Chondrocyte (in vitro differentiated cells): ENCODE measurements at regions not wholly inside any gene's neighbourhood (a gene's known extent, or its start where the extent isn't known, plus 50 kb on each side); places are given as distances from the start of the nearest gene placed in this dataset.

Experiments used
- DNase-seq: peaks from one replicate; pipeline ENCODE4 v3.0.0; 2021; ENCODE audit warnings: mixed read lengths, low spot score
- H3K27ac Mint-ChIP-seq: one replicate; pipeline ENCODE4 v1.8.0; 2021; ENCODE audit warnings: mild to moderate bottlenecking, moderate library complexity, mixed read lengths; ENCODE audit not compliant: unreplicated experiment
- H3K27me3 Mint-ChIP-seq: 2 replicates; pipeline ENCODE4 v1.8.0; 2021; ENCODE audit warnings: low read depth, mixed read lengths
- H3K36me3 Mint-ChIP-seq: 2 replicates; pipeline ENCODE4 v1.8.0; 2021; ENCODE audit warnings: low read depth, mixed read lengths
- H3K4me1 Mint-ChIP-seq: 2 replicates; pipeline ENCODE4 v1.8.0; 2021; ENCODE audit warnings: low read depth, mild to moderate bottlenecking, mixed read lengths
- H3K4me3 Mint-ChIP-seq: one replicate; pipeline ENCODE4 v1.8.0; 2021; ENCODE audit warnings: mild to moderate bottlenecking, moderate library complexity, mixed read lengths; ENCODE audit not compliant: unreplicated experiment
- H3K9me3 Mint-ChIP-seq: 2 replicates; pipeline ENCODE4 v1.8.0; 2021; ENCODE audit warnings: low read depth, mixed read lengths
- TF ChIP-seq, protein P1 (sequence below): fragments of 200-600 bp; sonication (generic); IDR thresholded peaks from 2 replicates; pipeline ENCODE4 v1.5.0; 2021; ENCODE audit warnings: antibody characterized with exemption, mild to moderate bottlenecking, moderate library complexity

DNA sequence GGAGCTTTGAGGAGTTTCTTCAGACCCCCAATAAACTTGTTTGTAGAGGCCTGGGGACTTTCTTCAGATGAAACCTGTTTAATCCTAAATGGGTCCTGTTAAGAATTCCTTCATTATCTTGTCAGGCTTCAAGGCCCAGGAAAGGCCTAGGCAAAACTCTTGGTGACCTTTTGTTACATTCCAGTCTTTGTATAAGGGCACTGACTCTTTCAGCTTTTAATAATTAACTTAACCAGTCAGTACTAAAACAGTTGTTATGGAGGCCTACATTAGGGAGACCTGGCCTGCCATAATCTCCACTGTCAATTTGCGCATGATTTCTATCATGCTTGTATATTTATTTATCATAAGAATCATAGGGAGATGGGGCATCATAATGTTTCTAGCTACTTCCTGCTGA, 110.2 kb downstream of the FCRL5 start:
- H3K27me3 Mint-ChIP-seq = peaks cover 4% of the 10 kb centered on the region
- no peak overlapping the region for H3K27ac Mint-ChIP-seq
- no peak for DNase-seq
- no peak overlapping the region for H3K4me3 Mint-ChIP-seq
- H3K36me3 Mint-ChIP-seq = no peaks in the 10 kb centered on the region
- no peaks in the 10 kb centered on the region for H3K4me1 Mint-ChIP-seq
- H3K9me3 Mint-ChIP-seq = no peaks in the 10 kb centered on the region
- TF ChIP-seq, protein P1, sequence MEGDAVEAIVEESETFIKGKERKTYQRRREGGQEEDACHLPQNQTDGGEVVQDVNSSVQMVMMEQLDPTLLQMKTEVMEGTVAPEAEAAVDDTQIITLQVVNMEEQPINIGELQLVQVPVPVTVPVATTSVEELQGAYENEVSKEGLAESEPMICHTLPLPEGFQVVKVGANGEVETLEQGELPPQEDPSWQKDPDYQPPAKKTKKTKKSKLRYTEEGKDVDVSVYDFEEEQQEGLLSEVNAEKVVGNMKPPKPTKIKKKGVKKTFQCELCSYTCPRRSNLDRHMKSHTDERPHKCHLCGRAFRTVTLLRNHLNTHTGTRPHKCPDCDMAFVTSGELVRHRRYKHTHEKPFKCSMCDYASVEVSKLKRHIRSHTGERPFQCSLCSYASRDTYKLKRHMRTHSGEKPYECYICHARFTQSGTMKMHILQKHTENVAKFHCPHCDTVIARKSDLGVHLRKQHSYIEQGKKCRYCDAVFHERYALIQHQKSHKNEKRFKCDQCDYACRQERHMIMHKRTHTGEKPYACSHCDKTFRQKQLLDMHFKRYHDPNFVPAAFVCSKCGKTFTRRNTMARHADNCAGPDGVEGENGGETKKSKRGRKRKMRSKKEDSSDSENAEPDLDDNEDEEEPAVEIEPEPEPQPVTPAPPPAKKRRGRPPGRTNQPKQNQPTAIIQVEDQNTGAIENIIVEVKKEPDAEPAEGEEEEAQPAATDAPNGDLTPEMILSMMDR = no peak

DNA sequence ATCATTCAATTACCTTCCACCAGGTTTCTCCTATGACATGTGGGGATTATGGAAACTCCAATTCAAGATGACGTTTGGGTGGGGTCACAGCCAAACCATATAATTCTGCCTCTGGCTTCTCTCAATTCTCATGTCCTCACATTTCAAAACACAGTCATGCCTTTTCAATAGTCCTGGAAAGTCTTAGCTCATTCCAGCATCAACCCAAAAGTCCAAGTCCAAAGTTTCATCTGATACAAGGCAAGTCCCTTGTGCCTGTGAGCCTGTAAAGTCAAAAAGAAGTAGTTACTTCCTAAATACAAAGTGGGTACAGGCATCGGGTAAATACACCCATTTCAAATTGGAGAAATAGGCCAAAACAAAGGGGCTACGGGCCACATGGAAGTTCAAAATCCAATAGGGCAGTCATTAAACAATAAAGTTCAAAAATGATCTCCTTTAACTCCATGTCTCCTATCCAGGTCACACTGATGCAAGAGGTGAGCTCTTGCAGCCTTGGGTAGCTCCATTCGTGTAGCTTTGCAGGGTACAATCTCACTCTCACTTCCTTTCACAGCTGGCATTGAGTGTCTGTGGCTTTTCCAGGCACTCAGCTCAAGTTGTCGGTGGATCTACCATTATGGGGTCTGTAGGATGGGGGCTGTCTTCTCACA, 112.9 kb downstream of the FCRL5 start:
- no peaks in the 10 kb centered on the region for H3K4me1 Mint-ChIP-seq
- H3K9me3 Mint-ChIP-seq = no peaks in the 10 kb centered on the region
- TF ChIP-seq, protein P1 = no peak
- H3K4me3 Mint-ChIP-seq = no peak overlapping the region
- DNase-seq = no peak
- no peaks in the 10 kb centered on the region for H3K36me3 Mint-ChIP-seq
- peaks cover 17% of the 10 kb centered on the region for H3K27me3 Mint-ChIP-seq
- H3K27ac Mint-ChIP-seq = no peak overlapping the region

DNA sequence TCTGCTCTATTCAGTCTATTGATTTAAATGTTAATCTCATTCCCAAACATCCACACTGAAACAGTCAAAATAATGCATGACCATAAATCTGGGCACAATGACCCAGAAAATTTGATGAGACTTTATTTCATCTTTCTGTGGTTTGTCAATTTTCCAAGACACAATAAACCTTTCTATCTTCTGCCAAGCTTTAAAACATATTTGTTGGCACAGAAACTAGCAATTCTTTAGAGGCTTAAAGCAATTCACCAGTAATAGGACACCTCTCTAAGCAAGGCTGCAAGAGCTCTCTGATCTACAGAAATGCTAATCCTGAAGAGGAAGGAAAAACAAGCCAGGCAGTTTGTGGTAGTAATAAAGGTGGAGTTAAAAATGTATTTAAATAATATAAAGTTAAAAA, 113.7 kb downstream of the FCRL5 start:
- no peak overlapping the region for H3K4me3 Mint-ChIP-seq
- H3K4me1 Mint-ChIP-seq = no peaks in the 10 kb centered on the region
- no peak for DNase-seq
- TF ChIP-seq, protein P1 = no peak
- peaks cover 25% of the 10 kb centered on the region for H3K27me3 Mint-ChIP-seq
- no peaks in the 10 kb centered on the region for H3K9me3 Mint-ChIP-seq
- no peaks in the 10 kb centered on the region for H3K36me3 Mint-ChIP-seq
- H3K27ac Mint-ChIP-seq = no peak overlapping the region

DNA sequence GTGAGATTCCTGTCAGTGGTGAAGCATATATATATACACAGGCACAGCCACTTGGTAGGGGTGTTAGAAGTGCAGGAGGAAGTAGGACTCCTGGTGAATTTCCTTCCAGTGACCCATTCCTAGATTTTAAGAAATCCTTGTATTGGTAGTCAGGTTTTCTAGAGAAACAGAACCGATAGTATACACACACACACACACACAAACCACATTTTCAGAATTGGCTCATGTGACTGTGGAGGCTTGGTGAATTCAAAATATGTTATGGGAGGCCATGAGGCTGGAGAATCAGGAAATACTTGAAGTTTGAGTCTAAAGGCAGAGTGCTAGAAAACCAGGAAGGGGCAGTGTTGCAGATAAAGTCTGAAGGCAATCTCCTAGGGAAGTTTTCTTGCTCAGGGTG, 114.2 kb downstream of the FCRL5 start:
- H3K4me1 Mint-ChIP-seq = no peaks in the 10 kb centered on the region
- peaks cover 29% of the 10 kb centered on the region for H3K27me3 Mint-ChIP-seq
- no peak overlapping the region for H3K4me3 Mint-ChIP-seq
- H3K9me3 Mint-ChIP-seq = no peaks in the 10 kb centered on the region
- no peaks in the 10 kb centered on the region for H3K36me3 Mint-ChIP-seq
- H3K27ac Mint-ChIP-seq = no peak overlapping the region
- TF ChIP-seq, protein P1 = no peak
- no peak for DNase-seq

DNA sequence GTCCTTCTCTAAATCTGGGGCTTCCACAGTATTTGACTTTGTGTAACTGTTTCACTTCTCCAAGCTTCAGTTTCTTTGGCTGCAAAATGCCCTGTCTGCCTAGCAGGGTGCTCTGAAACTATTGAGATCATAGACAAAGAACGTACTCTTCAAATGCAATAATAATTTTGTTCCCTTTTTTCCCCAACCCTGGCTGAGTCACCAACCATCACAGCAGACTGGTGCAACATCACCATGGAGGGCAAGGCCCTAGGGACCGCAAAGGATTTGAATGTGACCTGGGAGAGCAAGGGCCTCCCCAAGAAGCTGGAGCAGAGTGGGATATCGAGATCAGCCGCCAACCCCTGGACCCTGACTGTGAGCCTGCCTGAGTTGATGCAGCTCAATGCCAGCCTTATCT, 115.0 kb downstream of the FCRL5 start:
- no peaks in the 10 kb centered on the region for H3K4me1 Mint-ChIP-seq
- peaks cover 29% of the 10 kb centered on the region for H3K27me3 Mint-ChIP-seq
- no peak overlapping the region for H3K4me3 Mint-ChIP-seq
- no peaks in the 10 kb centered on the region for H3K9me3 Mint-ChIP-seq
- TF ChIP-seq, protein P1 = no peak
- H3K27ac Mint-ChIP-seq = no peak overlapping the region
- DNase-seq = no peak
- no peaks in the 10 kb centered on the region for H3K36me3 Mint-ChIP-seq
